Middle frontal gyrus (tissue), 1 donor: ENCODE measurements at regions not wholly inside any gene's neighbourhood (a gene's known extent, or its start where the extent isn't known, plus 50 kb on each side); places are given as distances from the start of the nearest gene placed in this dataset.
"Not testable (repeated sequence)": the region's sequence is repeated elsewhere in the genome, so short reads cannot be mapped to it uniquely, and the experiment has no call there.

Source experiments
- DNase-seq: peaks from one replicate; pipeline ENCODE4 v3.0.0-alpha.2; 2015; ENCODE audit warnings: low spot score; ENCODE audit errors: extremely low spot score

- no peak for DNase-seq
Measured at GRCh38 chr12:114504311-114504710, 98.4 kb upstream of the TBX5 start.

- DNase-seq = no peak
Measured at GRCh38 chr12:114501474-114501807, 95.5 kb upstream of the TBX5 start.

GRCh38 chr12:114500775-114501473 is 95.0 kb upstream of the TBX5 start:
- DNase-seq = no peak

- DNase-seq = no peak
Measured at GRCh38 chr12:114500131-114500530, 94.2 kb upstream of the TBX5 start.

GRCh38 chr12:114499338-114499737 is 93.4 kb upstream of the TBX5 start:
- no peak for DNase-seq

GRCh38 chr12:114491916-114492315 is 86.0 kb upstream of the TBX5 start:
- no peak for DNase-seq

GRCh38 chr12:114484822-114485459 is 79.0 kb upstream of the TBX5 start:
- not testable (repeated sequence) for DNase-seq

GRCh38 chr12:114483996-114484395 is 78.1 kb upstream of the TBX5 start:
- DNase-seq = no peak

GRCh38 chr12:114481200-114481535 is 75.2 kb upstream of the TBX5 start:
- no peak for DNase-seq

GRCh38 chr12:114480337-114481199 is 74.6 kb upstream of the TBX5 start:
- no peak for DNase-seq

GRCh38 chr12:114479831-114480230 is 73.9 kb upstream of the TBX5 start:
- no peak for DNase-seq

- no peak for DNase-seq
Measured at GRCh38 chr12:114478865-114479264, 72.9 kb upstream of the TBX5 start.

GRCh38 chr12:114477989-114478395 is 72.0 kb upstream of the TBX5 start:
- no peak for DNase-seq

GRCh38 chr12:114476159-114476558 is 70.2 kb upstream of the TBX5 start:
- no peak for DNase-seq

GRCh38 chr12:114473717-114474116 is 67.8 kb upstream of the TBX5 start:
- no peak for DNase-seq

GRCh38 chr12:114473018-114473417 is 67.1 kb upstream of the TBX5 start:
- DNase-seq = no peak

GRCh38 chr12:114457620-114458019 is 51.7 kb upstream of the TBX5 start:
- DNase-seq = no peak
